DND-41 (cell line): ENCODE measurements at regions not wholly inside any gene's neighbourhood (a gene's known extent, or its start where the extent isn't known, plus 50 kb on each side); places are given as distances from the start of the nearest gene placed in this dataset.
"Not testable (repeated sequence)": the region's sequence is repeated elsewhere in the genome, so short reads cannot be mapped to it uniquely, and the experiment has no call there.

Source experiments
- EZH2 ChIP-seq: IDR thresholded peaks from 3 replicates; pipeline ENCODE4 v1.6.1; 2012; ENCODE audit warnings: borderline replicate concordance, low read depth, mild to moderate bottlenecking, moderate library complexity, low read length, inconsistent platforms; ENCODE audit not compliant: severe bottlenecking
- TF ChIP-seq, protein P1 (sequence below): IDR thresholded peaks from 2 replicates; pipeline ENCODE4 v1.5.1; 2012; ENCODE audit warnings: borderline replicate concordance, low read length, moderate library complexity, mild to moderate bottlenecking; ENCODE audit not compliant: poor library complexity, severe bottlenecking; ENCODE audit errors: extremely low read depth

DNA sequence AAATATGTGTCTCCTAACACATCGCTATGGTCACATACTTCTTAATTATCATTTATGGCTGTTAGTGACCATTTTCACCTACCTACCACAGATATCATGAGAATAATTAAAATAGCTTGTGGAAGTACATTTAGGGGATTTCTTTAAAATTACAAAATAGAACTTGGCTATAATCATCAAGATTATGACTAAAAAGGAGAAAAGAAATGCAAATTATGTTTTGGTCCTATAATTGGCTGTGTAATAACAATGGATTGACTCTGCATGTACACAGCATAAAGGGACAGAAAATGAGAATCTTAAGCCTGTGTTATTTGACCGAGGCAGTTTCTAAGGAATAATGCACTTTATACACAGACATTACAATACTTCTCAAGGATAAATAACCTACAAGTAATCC lies 197.7 kb upstream of the ZNF322 start:
- TF ChIP-seq, protein P1, sequence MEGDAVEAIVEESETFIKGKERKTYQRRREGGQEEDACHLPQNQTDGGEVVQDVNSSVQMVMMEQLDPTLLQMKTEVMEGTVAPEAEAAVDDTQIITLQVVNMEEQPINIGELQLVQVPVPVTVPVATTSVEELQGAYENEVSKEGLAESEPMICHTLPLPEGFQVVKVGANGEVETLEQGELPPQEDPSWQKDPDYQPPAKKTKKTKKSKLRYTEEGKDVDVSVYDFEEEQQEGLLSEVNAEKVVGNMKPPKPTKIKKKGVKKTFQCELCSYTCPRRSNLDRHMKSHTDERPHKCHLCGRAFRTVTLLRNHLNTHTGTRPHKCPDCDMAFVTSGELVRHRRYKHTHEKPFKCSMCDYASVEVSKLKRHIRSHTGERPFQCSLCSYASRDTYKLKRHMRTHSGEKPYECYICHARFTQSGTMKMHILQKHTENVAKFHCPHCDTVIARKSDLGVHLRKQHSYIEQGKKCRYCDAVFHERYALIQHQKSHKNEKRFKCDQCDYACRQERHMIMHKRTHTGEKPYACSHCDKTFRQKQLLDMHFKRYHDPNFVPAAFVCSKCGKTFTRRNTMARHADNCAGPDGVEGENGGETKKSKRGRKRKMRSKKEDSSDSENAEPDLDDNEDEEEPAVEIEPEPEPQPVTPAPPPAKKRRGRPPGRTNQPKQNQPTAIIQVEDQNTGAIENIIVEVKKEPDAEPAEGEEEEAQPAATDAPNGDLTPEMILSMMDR: not testable (repeated sequence)
- not testable (repeated sequence) for TF ChIP-seq EZH2
